SU-DHL-6 (cell line): ENCODE measurements at regions not wholly inside any gene's neighbourhood (a gene's known extent, or its start where the extent isn't known, plus 50 kb on each side); places are given as distances from the start of the nearest gene placed in this dataset.

ENCODE experiments used
- H2AFZ ChIP-seq: fragments of 200-600 bp; sonication (generic); 2 replicates; pipeline ENCODE4 v1.6.1; 2014; ENCODE audit warnings: low read depth, mild to moderate bottlenecking, moderate library complexity, mixed read lengths, antibody characterized with exemption, low read length; ENCODE audit not compliant: severe bottlenecking
- H3F3A ChIP-seq: fragments of 200-600 bp; shearing (Covaris generic); 2 replicates; pipeline ENCODE4 v1.6.0; 2016; ENCODE audit warnings: antibody characterized with exemption, mild to moderate bottlenecking; ENCODE audit not compliant: insufficient read depth
- H3K27ac ChIP-seq: fragments of 200-600 bp; sonication (generic); 2 replicates; pipeline ENCODE4 v1.5.1; 2016; ENCODE audit warnings: low read depth, mild to moderate bottlenecking, low read length, moderate library complexity, mixed read lengths
- H3K27me3 ChIP-seq: fragments of 200-600 bp; sonication (generic), shearing (Covaris generic); 2 replicates; pipeline ENCODE4 v1.6.0; 2014; ENCODE audit warnings: mild to moderate bottlenecking, low read length
- H3K36me3 ChIP-seq: fragments of 200-600 bp; sonication (generic); 2 replicates; pipeline ENCODE4 v1.6.1; 2014; ENCODE audit warnings: mild to moderate bottlenecking, low read length, mixed read lengths
- H3K4me2 ChIP-seq: fragments of 300-600, 200-600 bp; shearing (Covaris generic), sonication (generic); 2 replicates; pipeline ENCODE4 v1.6.0; 2014; ENCODE audit warnings: low read length, low read depth, mild to moderate bottlenecking; ENCODE audit not compliant: poor library complexity, severe bottlenecking
- H3K4me3 ChIP-seq: fragments of 200-600 bp; sonication (generic); 2 replicates; pipeline ENCODE4 v1.5.1; 2014; ENCODE audit warnings: antibody characterized with exemption, low read length, mild to moderate bottlenecking, mixed read lengths; ENCODE audit not compliant: insufficient read depth, poor library complexity, severe bottlenecking
- H3K79me2 ChIP-seq: fragments of 200-600 bp; sonication (generic); 2 replicates; pipeline ENCODE4 v1.6.1; 2014; ENCODE audit warnings: mild to moderate bottlenecking, low read length, moderate library complexity; ENCODE audit not compliant: insufficient read depth
- H3K9ac ChIP-seq: fragments of 200-600 bp; sonication (generic); 2 replicates; pipeline ENCODE4 v1.7.0; 2014; ENCODE audit warnings: mild to moderate bottlenecking, low read length
- H3K9me2 ChIP-seq: fragments of 200-600 bp; sonication (generic); replicated peaks from 2 replicates; pipeline ENCODE4 v1.6.1; 2014; ENCODE audit warnings: low read length; ENCODE audit not compliant: insufficient read depth
- H3K9me3 ChIP-seq: fragments of 200-600 bp; sonication (generic); 2 replicates; pipeline ENCODE4 v1.6.1; 2014; ENCODE audit warnings: low read length, mixed read lengths; ENCODE audit not compliant: insufficient read depth
- H4K20me1 ChIP-seq: fragments of 200-600 bp; sonication (generic); 2 replicates; pipeline ENCODE4 v1.6.1; 2014; ENCODE audit warnings: low read depth, mild to moderate bottlenecking, antibody characterized with exemption, low read length, moderate library complexity, mixed read lengths
- CTCF ChIP-seq: fragments of 200-600 bp; sonication (generic); IDR thresholded peaks from one replicate; pipeline ENCODE4 v1.5.1; 2017; ENCODE audit warnings: antibody characterized with exemption, mild to moderate bottlenecking, low read length, moderate library complexity; ENCODE audit not compliant: insufficient read depth, poor library complexity, severe bottlenecking
- EZH2phosphoT487 ChIP-seq: fragments of 200-600 bp; sonication (generic), shearing (Covaris generic); conservative IDR thresholded peaks from 2 replicates; pipeline ENCODE4 v1.6.1; 2018; ENCODE audit warnings: mild to moderate bottlenecking, antibody characterized with exemption, low read length, moderate library complexity, mixed read lengths

- H3K79me2 ChIP-seq = no peaks in the 10 kb centered on the region
- no peaks in the 10 kb centered on the region for H3K9me2 ChIP-seq
- H3K27ac ChIP-seq = no peak overlapping the region
- no peak overlapping the region for H2AFZ ChIP-seq
- no peak for TF ChIP-seq EZH2phosphoT487
- TF ChIP-seq CTCF = no peak
- H3K9ac ChIP-seq = no peak overlapping the region
- no peaks in the 10 kb centered on the region for H4K20me1 ChIP-seq
- no peak overlapping the region for H3K4me3 ChIP-seq
- no peak overlapping the region for H3K4me2 ChIP-seq
- no peaks in the 10 kb centered on the region for H3K36me3 ChIP-seq
- H3K27me3 ChIP-seq = no peaks in the 10 kb centered on the region
- no peaks in the 10 kb centered on the region for H3F3A ChIP-seq
- H3K9me3 ChIP-seq = no peaks in the 10 kb centered on the region
Measured at GRCh38 chr6:74851596-74851995, 354.3 kb downstream of the COL12A1 start.

GRCh38 chr6:74840953-74841352, 364.9 kb downstream of the COL12A1 start:
- TF ChIP-seq CTCF (no peak), EZH2phosphoT487 (no peak)
- Histone ChIP-seq H2AFZ (no peak overlapping the region), H3K4me2 (no peak overlapping the region), H3K27ac (no peak overlapping the region), H3K9ac (no peak overlapping the region), H3K27me3 (no peaks in the 10 kb centered on the region), H3K9me2 (no peaks in the 10 kb centered on the region), H3K4me3 (no peak overlapping the region), H3F3A (no peaks in the 10 kb centered on the region), H3K9me3 (no peaks in the 10 kb centered on the region), H4K20me1 (no peaks in the 10 kb centered on the region), H3K79me2 (no peaks in the 10 kb centered on the region), H3K36me3 (no peaks in the 10 kb centered on the region)

- Histone ChIP-seq H4K20me1 (no peaks in the 10 kb centered on the region), H3K79me2 (no peaks in the 10 kb centered on the region), H3K9me3 (no peaks in the 10 kb centered on the region), H3K4me3 (no peak overlapping the region), H3K9me2 (no peaks in the 10 kb centered on the region), H3K4me2 (no peak overlapping the region), H3F3A (no peaks in the 10 kb centered on the region), H3K27me3 (no peaks in the 10 kb centered on the region), H3K27ac (no peak overlapping the region), H3K9ac (no peak overlapping the region), H3K36me3 (no peaks in the 10 kb centered on the region), H2AFZ (no peak overlapping the region)
- TF ChIP-seq EZH2phosphoT487 (no peak), CTCF (no peak)
Measured at GRCh38 chr6:74834967-74835366, 370.9 kb downstream of the COL12A1 start.

- Histone ChIP-seq H2AFZ (no peak overlapping the region), H3K9me2 (no peaks in the 10 kb centered on the region), H3F3A (no peaks in the 10 kb centered on the region), H3K27ac (no peak overlapping the region), H4K20me1 (no peaks in the 10 kb centered on the region), H3K4me2 (no peak overlapping the region), H3K9me3 (no peaks in the 10 kb centered on the region), H3K4me3 (no peak overlapping the region), H3K27me3 (no peaks in the 10 kb centered on the region), H3K79me2 (no peaks in the 10 kb centered on the region), H3K9ac (no peak overlapping the region), H3K36me3 (no peaks in the 10 kb centered on the region)
- TF ChIP-seq EZH2phosphoT487 (no peak), CTCF (no peak)
Measured at GRCh38 chr6:74826263-74826662, 379.6 kb downstream of the COL12A1 start.
